ENCODE measurements at regions not wholly inside any gene's neighbourhood (a gene's known extent, or its start where the extent isn't known, plus 50 kb on each side); places are given as distances from the start of the nearest gene placed in this dataset.

- FAIRE-seq = no peak
- no peak for TF ChIP-seq CTCF (IDR thresholded peaks at IDR 0.05; ENCODE audit: insufficient read depth, missing control alignments)
- DNase-seq (ENCODE audit: insufficient read length, low spot score) = no peak
These were observed 191.7 kb upstream of the CAMK1G start for GRCh38 chr1:209391792-209392191.

- DNase-seq (ENCODE audit: insufficient read length, low spot score) (no peak), FAIRE-seq (no peak)
- no peak for TF ChIP-seq CTCF (IDR thresholded peaks at IDR 0.05; ENCODE audit: insufficient read depth, missing control alignments)
These were observed 188.3 kb upstream of the CAMK1G start for GRCh38 chr1:209395169-209395568.

- no peak for FAIRE-seq
- DNase-seq (ENCODE audit: insufficient read length, low spot score) = no peak
- TF ChIP-seq CTCF (IDR thresholded peaks at IDR 0.05; ENCODE audit: insufficient read depth, missing control alignments) = no peak
These were observed 186.1 kb upstream of the CAMK1G start for GRCh38 chr1:209397371-209397770.

GRCh38 chr1:209397910-209398309 is 185.6 kb upstream of the CAMK1G start:
- DNase-seq (ENCODE audit: insufficient read length, low spot score) (no peak), FAIRE-seq (no peak)
- no peak for TF ChIP-seq CTCF (IDR thresholded peaks at IDR 0.05; ENCODE audit: insufficient read depth, missing control alignments)

GRCh38 chr1:209398313-209398991 is 185.1 kb upstream of the CAMK1G start:
- DNase-seq (ENCODE audit: insufficient read length, low spot score) (no peak), FAIRE-seq (no peak)
- TF ChIP-seq CTCF (IDR thresholded peaks at IDR 0.05; ENCODE audit: insufficient read depth, missing control alignments) = no peak

GRCh38 chr1:209399800-209400199 is 183.7 kb upstream of the CAMK1G start:
- no peak for DNase-seq (ENCODE audit: insufficient read length, low spot score)
- no peak for TF ChIP-seq CTCF (IDR thresholded peaks at IDR 0.05; ENCODE audit: insufficient read depth, missing control alignments)
- FAIRE-seq = no peak

GRCh38 chr1:209400351-209401220 is 182.9 kb upstream of the CAMK1G start:
- FAIRE-seq = no peak
- no peak for DNase-seq (ENCODE audit: insufficient read length, low spot score)
- TF ChIP-seq CTCF (IDR thresholded peaks at IDR 0.05; ENCODE audit: insufficient read depth, missing control alignments) = no peak
